Ascending aorta (tissue), 2 donors: ENCODE measurements at regions not wholly inside any gene's neighbourhood (a gene's known extent, or its start where the extent isn't known, plus 50 kb on each side); places are given as distances from the start of the nearest gene placed in this dataset.

ENCODE experiments used
- DNase-seq, 2 donors: peaks; one replicate each; pipeline ENCODE4 v3.0.0-alpha.2; 2019; ENCODE audit warnings: low spot score in 2 of 2
- H3K27ac ChIP-seq, 2 donors: fragments of 200-600 bp; sonication (generic); one replicate each; pipeline ENCODE4 v1.5.1; 2016 to 2017; ENCODE audit warnings: mild to moderate bottlenecking in 1 of 2
- H3K27me3 ChIP-seq: fragments of 200-600 bp; sonication (generic); one replicate; pipeline ENCODE4 v1.5.1; 2017
- H3K36me3 ChIP-seq, 2 donors: fragments of 200-600 bp; sonication (generic); one replicate each; pipeline ENCODE4 v1.5.1; 2016
- H3K4me1 ChIP-seq, 2 donors: fragments of 200-600 bp; sonication (generic); one replicate each; pipeline ENCODE4 v1.5.1; 2016 to 2017; ENCODE audit warnings: mild to moderate bottlenecking in 1 of 2
- H3K4me3 ChIP-seq, 2 donors: fragments of 200-600 bp; sonication (generic); one replicate each; pipeline ENCODE4 v1.5.1; 2016 to 2017; ENCODE audit warnings: mild to moderate bottlenecking in 1 of 2
- H3K9me3 ChIP-seq, 2 donors: fragments of 200-600 bp; sonication (generic); one replicate each; pipeline ENCODE4 v1.5.1; 2016
- intact Hi-C: fragments of 100-400 bp; cut with DNase I; formaldehyde crosslinking; loops from one replicate; pipeline ENCODE4 v1.15.1; 2023
- TF ChIP-seq, protein P1 (sequence below), 3 experiments: fragments of 200-600 bp in 2 of 3; fragments of 450-650 bp in 1 of 3; sonication (generic) in 2 of 3; IDR thresholded peaks; one replicate each; pipeline ENCODE4 v1.5.1; 2016 to 2019; ENCODE audit warnings: antibody characterized with exemption in 3 of 3, mild to moderate bottlenecking in 1 of 3, moderate library complexity in 1 of 3

DNA sequence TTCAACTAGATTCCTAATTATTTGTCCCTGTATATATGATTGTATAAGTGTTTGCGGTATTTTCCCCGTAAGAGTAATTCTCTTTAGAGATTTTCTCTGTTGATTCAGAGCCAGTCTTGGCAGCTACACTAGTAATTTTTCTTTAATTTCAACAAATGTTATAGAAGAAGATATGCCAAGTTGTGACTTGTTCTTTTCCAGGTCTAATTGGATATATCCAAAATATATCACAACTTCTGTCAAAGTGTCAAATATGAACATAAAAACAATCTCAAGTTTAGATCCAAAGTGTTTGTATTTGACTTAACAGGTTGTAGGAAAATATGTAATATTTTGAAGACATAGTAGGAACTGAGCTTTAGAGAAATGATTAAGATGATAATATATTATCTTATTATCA lies 733.9 kb upstream of the SLITRK5 start:
- TF ChIP-seq, protein P1, sequence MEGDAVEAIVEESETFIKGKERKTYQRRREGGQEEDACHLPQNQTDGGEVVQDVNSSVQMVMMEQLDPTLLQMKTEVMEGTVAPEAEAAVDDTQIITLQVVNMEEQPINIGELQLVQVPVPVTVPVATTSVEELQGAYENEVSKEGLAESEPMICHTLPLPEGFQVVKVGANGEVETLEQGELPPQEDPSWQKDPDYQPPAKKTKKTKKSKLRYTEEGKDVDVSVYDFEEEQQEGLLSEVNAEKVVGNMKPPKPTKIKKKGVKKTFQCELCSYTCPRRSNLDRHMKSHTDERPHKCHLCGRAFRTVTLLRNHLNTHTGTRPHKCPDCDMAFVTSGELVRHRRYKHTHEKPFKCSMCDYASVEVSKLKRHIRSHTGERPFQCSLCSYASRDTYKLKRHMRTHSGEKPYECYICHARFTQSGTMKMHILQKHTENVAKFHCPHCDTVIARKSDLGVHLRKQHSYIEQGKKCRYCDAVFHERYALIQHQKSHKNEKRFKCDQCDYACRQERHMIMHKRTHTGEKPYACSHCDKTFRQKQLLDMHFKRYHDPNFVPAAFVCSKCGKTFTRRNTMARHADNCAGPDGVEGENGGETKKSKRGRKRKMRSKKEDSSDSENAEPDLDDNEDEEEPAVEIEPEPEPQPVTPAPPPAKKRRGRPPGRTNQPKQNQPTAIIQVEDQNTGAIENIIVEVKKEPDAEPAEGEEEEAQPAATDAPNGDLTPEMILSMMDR (IDR thresholded peaks at IDR 0.05) = no peak
- H3K9me3 ChIP-seq = no peaks in the 10 kb centered on the region
- no peaks in the 10 kb centered on the region for H3K27me3 ChIP-seq
- no peak overlapping the region for H3K4me3 ChIP-seq
- H3K27ac ChIP-seq = no peak overlapping the region
- no peaks in the 10 kb centered on the region for H3K36me3 ChIP-seq
- intact Hi-C loops = no loop called here
- no peaks in the 10 kb centered on the region for H3K4me1 ChIP-seq
- DNase-seq = no peak

DNA sequence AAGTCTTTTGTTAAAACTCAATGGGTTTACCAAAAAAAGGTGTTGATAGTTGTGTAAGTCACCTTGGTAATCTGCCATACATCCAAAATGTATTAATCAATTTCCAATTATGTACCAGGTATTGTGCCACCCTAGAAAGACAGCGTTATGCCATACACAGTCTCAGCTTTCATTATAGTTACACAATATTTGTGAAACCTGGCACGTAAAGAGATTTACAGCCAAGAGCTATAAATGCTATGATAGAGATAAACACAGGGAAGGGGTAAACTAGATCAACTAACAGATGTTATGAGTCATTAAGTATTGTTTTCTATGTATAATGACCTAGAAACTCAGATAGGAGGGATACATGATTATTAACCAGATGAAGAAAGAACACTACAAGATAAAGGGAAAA lies 725.6 kb upstream of the SLITRK5 start:
- Histone ChIP-seq H3K9me3 (no peaks in the 10 kb centered on the region), H3K27me3 (no peaks in the 10 kb centered on the region), H3K36me3 (no peaks in the 10 kb centered on the region), H3K27ac (no peak overlapping the region), H3K4me3 (no peak overlapping the region), H3K4me1 (no peaks in the 10 kb centered on the region)
- TF ChIP-seq, protein P1 (IDR thresholded peaks at IDR 0.05) = no peak
- intact Hi-C loops = no loop called here
- DNase-seq = no peak

DNA sequence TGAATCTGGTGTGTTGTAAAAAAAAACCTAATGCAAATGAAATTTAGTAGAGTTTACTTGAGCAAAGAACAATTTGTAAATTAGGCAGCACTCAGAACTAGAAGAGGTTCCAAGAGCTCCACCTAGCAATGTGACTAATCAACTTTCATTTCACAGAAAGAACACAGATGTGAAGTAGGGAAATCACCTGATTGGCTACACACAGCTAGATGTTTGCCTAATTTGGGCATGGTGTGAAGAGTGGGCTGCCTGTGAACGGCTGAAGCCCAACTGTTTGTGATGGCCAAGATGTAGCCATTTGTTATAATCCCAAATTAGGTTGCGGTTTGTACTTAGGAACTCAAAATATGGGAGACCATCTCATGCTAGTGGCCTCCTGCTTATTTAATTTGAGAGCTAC lies 724.4 kb upstream of the SLITRK5 start:
- Histone ChIP-seq H3K27me3 (no peaks in the 10 kb centered on the region), H3K4me3 (no peak overlapping the region), H3K36me3 (no peaks in the 10 kb centered on the region), H3K4me1 (no peaks in the 10 kb centered on the region), H3K9me3 (no peaks in the 10 kb centered on the region), H3K27ac (no peak overlapping the region)
- TF ChIP-seq, protein P1 (IDR thresholded peaks at IDR 0.05) = no peak
- intact Hi-C loops = no loop called here
- no peak for DNase-seq

DNA sequence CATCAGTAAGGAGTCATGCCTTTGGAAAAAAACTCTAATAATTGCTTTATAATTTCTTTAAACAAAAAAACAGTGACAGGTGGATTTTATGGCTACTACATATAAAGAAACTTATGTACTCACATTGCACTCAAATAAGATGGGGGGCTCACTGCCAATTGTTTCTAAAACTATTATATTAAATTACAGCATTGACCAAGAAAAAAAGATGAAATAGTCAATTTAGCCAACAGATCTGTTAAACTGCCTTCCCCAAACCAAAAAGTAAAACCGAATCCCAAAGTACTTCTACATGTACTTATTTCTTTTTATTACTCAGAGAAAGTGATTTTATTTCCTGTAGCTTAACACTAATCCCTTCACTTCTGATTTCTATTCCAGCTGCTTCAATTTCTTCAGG lies 716.8 kb upstream of the SLITRK5 start:
- H3K27me3 ChIP-seq = no peaks in the 10 kb centered on the region
- TF ChIP-seq, protein P1 (IDR thresholded peaks at IDR 0.05) = no peak
- H3K4me3 ChIP-seq = no peak overlapping the region
- no peaks in the 10 kb centered on the region for H3K4me1 ChIP-seq
- H3K36me3 ChIP-seq = no peaks in the 10 kb centered on the region
- no peaks in the 10 kb centered on the region for H3K9me3 ChIP-seq
- H3K27ac ChIP-seq = no peak overlapping the region
- DNase-seq = no peak
- intact Hi-C loops = no loop called here

DNA sequence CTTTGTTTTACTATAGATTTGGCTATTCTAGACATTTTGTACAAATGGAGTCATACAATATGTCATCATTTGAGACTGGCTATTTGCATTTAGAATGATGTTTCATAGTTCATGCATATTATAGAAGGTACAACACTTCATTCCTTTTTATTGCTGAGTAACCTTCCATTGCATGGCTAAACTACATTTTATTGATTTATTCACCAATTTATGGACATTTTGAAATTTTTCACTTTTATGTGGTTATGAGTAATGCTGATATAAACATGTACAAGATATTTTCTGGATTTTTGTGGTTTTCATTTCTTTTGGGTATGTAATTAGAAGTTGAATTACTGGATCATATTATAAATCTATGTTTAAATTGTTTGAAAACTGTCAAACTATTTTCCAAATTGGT lies 710.3 kb upstream of the SLITRK5 start:
- H3K4me1 ChIP-seq = no peaks in the 10 kb centered on the region
- no peaks in the 10 kb centered on the region for H3K9me3 ChIP-seq
- no peak for DNase-seq
- no peak overlapping the region for H3K4me3 ChIP-seq
- intact Hi-C loops = no loop called here
- no peaks in the 10 kb centered on the region for H3K27me3 ChIP-seq
- H3K36me3 ChIP-seq = no peaks in the 10 kb centered on the region
- no peak overlapping the region for H3K27ac ChIP-seq
- TF ChIP-seq, protein P1 (IDR thresholded peaks at IDR 0.05) = no peak

DNA sequence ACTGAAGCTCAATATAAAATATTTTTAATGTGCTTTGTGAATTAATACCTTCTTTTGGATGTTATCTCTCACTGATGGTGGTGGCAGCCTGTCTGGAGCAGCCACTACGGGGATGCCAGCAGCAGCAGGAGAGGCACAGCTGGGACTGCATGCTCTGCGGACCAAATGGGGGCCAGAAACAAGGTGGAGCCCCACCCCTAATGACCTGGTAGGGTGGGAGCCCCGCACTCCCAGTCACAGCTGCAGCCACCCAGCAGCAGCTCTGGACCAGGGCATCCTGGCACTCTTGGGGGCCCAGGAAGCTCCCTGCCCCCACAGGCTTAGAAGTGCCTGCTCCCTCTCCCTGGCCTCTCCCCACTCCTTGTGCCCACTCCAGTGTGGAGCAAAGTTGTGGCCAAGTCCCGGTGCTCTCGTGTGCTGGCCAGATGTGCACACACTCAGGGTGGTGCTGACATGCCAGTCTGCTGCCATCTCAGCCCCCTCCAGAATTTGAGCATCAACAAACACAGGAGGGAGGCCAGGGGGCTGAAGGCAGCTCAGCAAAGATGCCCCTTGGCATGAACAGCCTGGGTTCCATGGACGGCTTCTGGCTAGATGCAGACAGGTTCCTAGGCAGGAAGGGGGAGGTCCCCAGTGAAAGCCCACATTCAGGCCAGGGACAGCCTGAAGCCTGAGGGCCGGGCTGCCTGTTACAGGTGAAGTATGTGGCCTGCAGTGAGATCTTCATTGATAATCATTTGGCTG lies 696.7 kb upstream of the SLITRK5 start:
- DNase-seq = no peak
- H3K36me3 ChIP-seq = no peaks in the 10 kb centered on the region
- H3K27ac ChIP-seq = no peak overlapping the region
- TF ChIP-seq, protein P1 (IDR thresholded peaks at IDR 0.05) = no peak
- H3K4me3 ChIP-seq = no peak overlapping the region
- intact Hi-C loops = no loop called here
- no peaks in the 10 kb centered on the region for H3K4me1 ChIP-seq
- no peaks in the 10 kb centered on the region for H3K9me3 ChIP-seq
- H3K27me3 ChIP-seq = no peaks in the 10 kb centered on the region
